ENCODE measurements at regions not wholly inside any gene's neighbourhood (a gene's known extent, or its start where the extent isn't known, plus 50 kb on each side); places are given as distances from the start of the nearest gene placed in this dataset.

DNA sequence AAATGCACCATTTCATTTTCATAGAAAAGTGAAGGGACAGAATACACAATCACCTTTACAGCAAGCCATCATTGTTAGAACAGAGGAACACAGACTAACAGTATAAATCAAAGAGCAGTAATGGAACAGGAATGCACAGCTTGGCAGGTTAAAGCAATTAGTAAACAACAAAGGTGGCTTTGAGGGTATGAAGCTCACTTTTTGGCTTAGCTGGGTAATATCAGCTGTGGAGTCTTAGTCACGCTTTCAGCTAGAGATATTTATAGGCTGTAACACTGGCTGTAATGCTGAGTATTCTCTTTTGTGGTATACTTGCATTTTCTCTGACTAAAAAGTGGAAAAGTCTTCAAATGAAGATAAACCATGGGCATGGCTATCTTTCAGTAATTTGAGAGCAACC, 1780.5 kb downstream of the LRRC4C start:
- H3K27ac ChIP-seq, result no peak overlapping the region
- H3K4me1 ChIP-seq, result no peaks in the 10 kb centered on the region
- DNase-seq (ENCODE audit: low spot score in 2 of 2), result no peak
- H3K27me3 ChIP-seq, result no peaks in the 10 kb centered on the region
- WGBS, 2 donors, result 58 to 64% methylated on average over 1 of the region's 1 CpG
- H3K9me3 ChIP-seq, result peaks cover 0 to 5% (median 0%) of the 10 kb centered on the region in 4 donors
- H3K36me3 ChIP-seq, result no peaks in the 10 kb centered on the region
- H3K4me3 ChIP-seq, result no peak overlapping the region
- no peak for TF ChIP-seq POLR2A (IDR thresholded peaks at IDR 0.05)
- TF ChIP-seq EP300 (IDR thresholded peaks at IDR 0.05), result no peak
- TF ChIP-seq, protein P1, sequence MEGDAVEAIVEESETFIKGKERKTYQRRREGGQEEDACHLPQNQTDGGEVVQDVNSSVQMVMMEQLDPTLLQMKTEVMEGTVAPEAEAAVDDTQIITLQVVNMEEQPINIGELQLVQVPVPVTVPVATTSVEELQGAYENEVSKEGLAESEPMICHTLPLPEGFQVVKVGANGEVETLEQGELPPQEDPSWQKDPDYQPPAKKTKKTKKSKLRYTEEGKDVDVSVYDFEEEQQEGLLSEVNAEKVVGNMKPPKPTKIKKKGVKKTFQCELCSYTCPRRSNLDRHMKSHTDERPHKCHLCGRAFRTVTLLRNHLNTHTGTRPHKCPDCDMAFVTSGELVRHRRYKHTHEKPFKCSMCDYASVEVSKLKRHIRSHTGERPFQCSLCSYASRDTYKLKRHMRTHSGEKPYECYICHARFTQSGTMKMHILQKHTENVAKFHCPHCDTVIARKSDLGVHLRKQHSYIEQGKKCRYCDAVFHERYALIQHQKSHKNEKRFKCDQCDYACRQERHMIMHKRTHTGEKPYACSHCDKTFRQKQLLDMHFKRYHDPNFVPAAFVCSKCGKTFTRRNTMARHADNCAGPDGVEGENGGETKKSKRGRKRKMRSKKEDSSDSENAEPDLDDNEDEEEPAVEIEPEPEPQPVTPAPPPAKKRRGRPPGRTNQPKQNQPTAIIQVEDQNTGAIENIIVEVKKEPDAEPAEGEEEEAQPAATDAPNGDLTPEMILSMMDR (IDR thresholded peaks at IDR 0.05), result no peak

DNA sequence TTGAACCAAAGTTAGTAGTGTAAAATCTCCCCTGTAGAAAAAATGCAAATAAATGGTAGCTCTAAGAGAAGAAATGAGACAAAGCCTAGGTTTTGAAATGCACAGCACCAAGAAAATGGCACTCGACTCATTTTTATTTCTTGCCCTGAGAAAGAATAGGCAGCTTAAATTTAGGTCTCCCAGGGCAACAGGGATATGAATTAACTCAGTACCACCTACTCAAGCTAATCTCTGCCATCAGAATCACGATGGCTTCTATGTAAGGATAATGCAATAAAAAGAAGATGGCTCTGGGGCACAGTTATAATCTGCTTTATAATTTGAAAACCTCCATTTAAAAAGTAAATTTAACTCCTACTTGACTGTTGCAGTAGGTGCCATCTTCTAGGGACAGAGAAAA, 1784.3 kb downstream of the LRRC4C start:
- no peak for TF ChIP-seq EP300 (IDR thresholded peaks at IDR 0.05)
- TF ChIP-seq, protein P1 (IDR thresholded peaks at IDR 0.05), result no peak
- no peak for TF ChIP-seq POLR2A (IDR thresholded peaks at IDR 0.05)
- 67 to 76% methylated on average over 2 of the region's 2 CpGs for WGBS, 2 donors
- Histone ChIP-seq H3K27me3 (no peaks in the 10 kb centered on the region), H3K36me3 (no peaks in the 10 kb centered on the region), H3K27ac (no peak overlapping the region), H3K9me3 (peaks cover 0 to 5% (median 0%) of the 10 kb centered on the region in 4 donors), H3K4me1 (no peaks in the 10 kb centered on the region), H3K4me3 (no peak overlapping the region)
- no peak for DNase-seq (ENCODE audit: low spot score in 2 of 2)

DNA sequence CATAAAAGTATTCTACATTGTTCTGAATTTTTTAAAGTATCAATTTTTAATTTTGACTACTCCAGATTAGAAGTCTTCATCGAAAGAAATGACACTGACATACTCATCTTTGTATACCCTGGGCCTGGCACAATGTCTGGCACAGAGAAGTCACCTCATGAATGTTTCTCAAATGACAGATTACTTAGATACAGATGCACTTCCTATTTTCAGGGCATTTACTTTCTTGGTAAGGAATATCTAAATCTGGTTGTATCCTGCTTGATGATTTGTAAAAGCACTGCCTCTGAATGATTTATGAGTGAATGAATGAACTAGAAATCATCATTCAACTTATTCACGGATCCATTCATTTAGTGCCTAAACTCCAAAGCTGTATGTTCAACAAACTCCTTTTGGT, 1784.7 kb downstream of the LRRC4C start:
- H3K4me1 ChIP-seq, result no peaks in the 10 kb centered on the region
- no peak for DNase-seq (ENCODE audit: low spot score in 2 of 2)
- no peak for TF ChIP-seq EP300 (IDR thresholded peaks at IDR 0.05)
- no peak for TF ChIP-seq POLR2A (IDR thresholded peaks at IDR 0.05)
- TF ChIP-seq, protein P1 (IDR thresholded peaks at IDR 0.05), result no peak
- WGBS, 2 donors, result 79 to 80% methylated on average over 2 of the region's 2 CpGs
- no peak overlapping the region for H3K4me3 ChIP-seq
- peaks cover 0 to 4% (median 0%) of the 10 kb centered on the region in 4 donors for H3K9me3 ChIP-seq
- H3K27me3 ChIP-seq, result no peaks in the 10 kb centered on the region
- H3K36me3 ChIP-seq, result no peaks in the 10 kb centered on the region
- no peak overlapping the region for H3K27ac ChIP-seq

GRCh38 chr11:39674024-39674423, 1785.4 kb downstream of the LRRC4C start:
- Histone ChIP-seq H3K36me3 (no peaks in the 10 kb centered on the region), H3K27ac (no peak overlapping the region), H3K9me3 (no peaks in the 10 kb centered on the region), H3K4me1 (no peaks in the 10 kb centered on the region), H3K4me3 (no peak overlapping the region), H3K27me3 (no peaks in the 10 kb centered on the region)
- TF ChIP-seq, protein P1 (IDR thresholded peaks at IDR 0.05), result no peak
- no peak for TF ChIP-seq EP300 (IDR thresholded peaks at IDR 0.05)
- no peak for DNase-seq (ENCODE audit: low spot score in 2 of 2)
- WGBS, 2 donors, result 67 to 83% methylated on average over 3 of the region's 3 CpGs

- Histone ChIP-seq H3K27me3 (no peaks in the 10 kb centered on the region), H3K4me1 (no peaks in the 10 kb centered on the region), H3K36me3 (no peaks in the 10 kb centered on the region), H3K9me3 (peaks cover 0 to 9% (median 0%) of the 10 kb centered on the region in 4 donors), H3K4me3 (no peak overlapping the region), H3K27ac (no peak overlapping the region)
- DNase-seq (ENCODE audit: low spot score in 2 of 2), result no peak
- TF ChIP-seq EP300 (IDR thresholded peaks at IDR 0.05), result no peak
- no peak for TF ChIP-seq POLR2A (IDR thresholded peaks at IDR 0.05)
- TF ChIP-seq, protein P1 (IDR thresholded peaks at IDR 0.05), result no peak
- 51 to 52% methylated on average over 4 of the region's 4 CpGs for WGBS, 2 donors
Measured at GRCh38 chr11:39668640-39669039, 1790.8 kb downstream of the LRRC4C start.
